ENCODE measurements at regions not wholly inside any gene's neighbourhood (a gene's known extent, or its start where the extent isn't known, plus 50 kb on each side); places are given as distances from the start of the nearest gene placed in this dataset.

DNA sequence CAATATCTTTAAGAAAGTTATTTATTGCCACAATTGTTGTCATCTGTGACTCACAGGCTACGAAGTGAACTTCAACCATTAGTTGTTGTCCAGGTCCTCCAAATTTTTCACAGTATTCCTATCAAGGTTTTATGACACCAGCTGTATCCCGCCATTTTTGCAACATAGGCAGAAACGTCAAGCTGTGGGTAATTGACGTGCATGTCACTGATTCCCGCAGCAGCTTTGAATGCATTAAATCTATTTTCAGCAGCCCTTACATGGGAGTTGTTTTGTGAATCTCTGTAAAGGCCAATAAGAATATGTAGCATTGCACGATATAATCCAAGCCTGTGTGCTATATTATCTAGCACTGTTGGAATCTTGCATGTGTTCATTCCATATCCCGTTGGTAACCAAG is 109.1 kb upstream of the TOPAZ1 start:
- no peaks in the 10 kb centered on the region for H3K27me3 ChIP-seq (ENCODE audit: control insufficient read depth in 3 of 3, insufficient read depth in 3 of 3, low read depth in 1 of 3, low read length in 3 of 3)
- H2AK5ac ChIP-seq (ENCODE audit: low read depth, low read length) = no peak overlapping the region
- no peaks in the 10 kb centered on the region for H3K36me3 ChIP-seq (replicated peaks in 1 of 2; ENCODE audit: control insufficient read depth in 2 of 2, insufficient read depth in 2 of 2, low read length in 2 of 2)
- H3K4me2 ChIP-seq (ENCODE audit: insufficient read depth, low read length, poor library complexity, severe bottlenecking) = no peak overlapping the region
- no peak overlapping the region for H3K14ac ChIP-seq (ENCODE audit: low read length)
- no peak overlapping the region for H2BK15ac ChIP-seq (ENCODE audit: low read length)
- no peak for DNase-seq (ENCODE audit: low spot score)
- H4K8ac ChIP-seq (ENCODE audit: low read depth, low read length) = no peak overlapping the region
- no peak overlapping the region for H4K91ac ChIP-seq (ENCODE audit: low read depth, low read length, poor library complexity)
- H2BK120ac ChIP-seq (ENCODE audit: low read depth, low read length) = no peak overlapping the region
- H2BK5ac ChIP-seq (ENCODE audit: low read length) = no peak overlapping the region
- H3K9ac ChIP-seq (ENCODE audit: low read depth, low read length, poor library complexity) = no peak overlapping the region
- H3K4ac ChIP-seq (ENCODE audit: low read length) = no peak overlapping the region
- no peaks in the 10 kb centered on the region for H3K79me1 ChIP-seq (ENCODE audit: low read depth, low read length)
- no peak overlapping the region for H3K4me3 ChIP-seq (ENCODE audit: low read length in 2 of 2)
- H3K18ac ChIP-seq (ENCODE audit: low read length) = no peak overlapping the region
- peaks cover 0 to 5% of the 10 kb centered on the region in 2 donors for H3K4me1 ChIP-seq (ENCODE audit: control insufficient read depth in 2 of 2, insufficient read depth in 1 of 2, low read depth in 1 of 2, low read length in 2 of 2)
- H3K27ac ChIP-seq (replicated peaks; ENCODE audit: low read length) = no peak overlapping the region
- no peak overlapping the region for H2AFZ ChIP-seq (ENCODE audit: low read length)
- H3K23ac ChIP-seq (ENCODE audit: low read depth, low read length, poor library complexity) = no peak overlapping the region
- no CpG with 5 or more reads among the region's 7 CpGs for WGBS, 2 donors (ENCODE audit: extremely low coverage in 2 of 2, insufficient read length in 2 of 2, insufficient replicate concordance in 1 of 2)
- H2BK12ac ChIP-seq (ENCODE audit: low read length) = no peak overlapping the region
- H3K9me3 ChIP-seq (replicated peaks in 1 of 2; ENCODE audit: control insufficient read depth in 2 of 2, insufficient read depth in 1 of 2, low read depth in 1 of 2, low read length in 2 of 2) = peaks cover 0 to 2% of the 10 kb centered on the region in 2 donors

DNA sequence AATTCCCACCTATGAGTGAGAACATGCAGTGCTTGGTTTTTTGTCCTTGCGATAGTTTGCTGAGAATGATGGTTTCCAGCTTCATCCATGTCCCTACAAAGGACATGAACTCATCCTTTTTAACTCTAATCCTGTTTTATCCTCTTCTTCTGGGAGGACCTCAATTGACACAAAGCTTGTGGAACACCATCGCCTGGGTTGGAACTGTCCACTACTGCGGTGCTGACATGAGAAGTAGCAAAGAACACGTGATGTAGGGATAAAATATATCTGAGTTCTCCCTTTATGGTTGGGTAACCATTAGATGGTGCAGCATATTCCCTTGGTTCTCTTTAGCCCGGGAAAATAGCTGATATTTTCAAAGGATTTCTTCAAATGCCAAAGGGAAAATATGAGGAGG is 105.3 kb upstream of the TOPAZ1 start:
- Histone ChIP-seq H4K8ac (ENCODE audit: low read depth, low read length) (no peak overlapping the region), H3K23ac (ENCODE audit: low read depth, low read length, poor library complexity) (no peak overlapping the region), H2BK5ac (ENCODE audit: low read length) (no peak overlapping the region), H2AFZ (ENCODE audit: low read length) (no peak overlapping the region), H3K14ac (ENCODE audit: low read length) (no peak overlapping the region), H2BK15ac (ENCODE audit: low read length) (no peak overlapping the region), H3K4me3 (ENCODE audit: low read length in 2 of 2) (no peak overlapping the region), H3K27me3 (ENCODE audit: control insufficient read depth in 3 of 3, insufficient read depth in 3 of 3, low read depth in 1 of 3, low read length in 3 of 3) (no peaks in the 10 kb centered on the region), H3K9me3 (replicated peaks in 1 of 2; ENCODE audit: control insufficient read depth in 2 of 2, insufficient read depth in 1 of 2, low read depth in 1 of 2, low read length in 2 of 2) (peaks cover 0 to 2% of the 10 kb centered on the region in 2 donors), H3K4ac (ENCODE audit: low read length) (no peak overlapping the region), H2AK5ac (ENCODE audit: low read depth, low read length) (no peak overlapping the region), H3K79me1 (ENCODE audit: low read depth, low read length) (no peaks in the 10 kb centered on the region), H3K9ac (ENCODE audit: low read depth, low read length, poor library complexity) (no peak overlapping the region), H3K4me1 (ENCODE audit: control insufficient read depth in 2 of 2, insufficient read depth in 1 of 2, low read depth in 1 of 2, low read length in 2 of 2) (no peaks in the 10 kb centered on the region), H3K36me3 (replicated peaks in 1 of 2; ENCODE audit: control insufficient read depth in 2 of 2, insufficient read depth in 2 of 2, low read length in 2 of 2) (no peaks in the 10 kb centered on the region), H2BK120ac (ENCODE audit: low read depth, low read length) (no peak overlapping the region), H3K27ac (replicated peaks; ENCODE audit: low read length) (no peak overlapping the region), H4K91ac (ENCODE audit: low read depth, low read length, poor library complexity) (no peak overlapping the region), H3K18ac (ENCODE audit: low read length) (no peak overlapping the region), H3K4me2 (ENCODE audit: insufficient read depth, low read length, poor library complexity, severe bottlenecking) (no peak overlapping the region), H2BK12ac (ENCODE audit: low read length) (no peak overlapping the region)
- no CpG with 5 or more reads among the region's 5 CpGs for WGBS, 2 donors (ENCODE audit: extremely low coverage in 2 of 2, insufficient read length in 2 of 2, insufficient replicate concordance in 1 of 2)
- peak; percentile 20 for DNase-seq (ENCODE audit: low spot score)

DNA sequence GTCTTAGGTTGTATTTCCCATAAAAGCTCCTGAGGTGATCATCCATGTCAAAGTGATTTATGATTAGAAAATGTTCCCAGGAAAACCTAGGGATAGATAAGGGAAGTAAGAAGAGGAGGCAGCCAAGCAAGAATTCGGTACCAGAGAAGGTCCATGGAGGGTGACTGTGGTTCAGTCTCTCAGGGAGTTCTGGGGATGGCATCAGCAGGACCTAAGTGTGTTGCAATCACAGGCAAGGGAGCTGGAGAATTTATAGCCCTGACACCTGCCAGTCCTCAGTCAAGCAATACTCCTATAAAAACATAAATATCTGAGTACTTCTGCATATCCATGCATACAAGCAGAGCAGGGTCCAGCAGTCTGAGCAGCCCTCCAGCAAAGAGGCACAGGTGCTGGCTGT is 95.6 kb upstream of the TOPAZ1 start:
- no peaks in the 10 kb centered on the region for H3K9me3 ChIP-seq (replicated peaks in 1 of 2; ENCODE audit: control insufficient read depth in 2 of 2, insufficient read depth in 1 of 2, low read depth in 1 of 2, low read length in 2 of 2)
- no CpG with 5 or more reads among the region's 1 CpG for WGBS, 2 donors (ENCODE audit: extremely low coverage in 2 of 2, insufficient read length in 2 of 2, insufficient replicate concordance in 1 of 2)
- no peak overlapping the region for H3K14ac ChIP-seq (ENCODE audit: low read length)
- H3K4me1 ChIP-seq (ENCODE audit: control insufficient read depth in 2 of 2, insufficient read depth in 1 of 2, low read depth in 1 of 2, low read length in 2 of 2) = no peaks in the 10 kb centered on the region
- H4K91ac ChIP-seq (ENCODE audit: low read depth, low read length, poor library complexity) = no peak overlapping the region
- no peak overlapping the region for H3K9ac ChIP-seq (ENCODE audit: low read depth, low read length, poor library complexity)
- H2BK15ac ChIP-seq (ENCODE audit: low read length) = no peak overlapping the region
- no peak overlapping the region for H2BK5ac ChIP-seq (ENCODE audit: low read length)
- H2AK5ac ChIP-seq (ENCODE audit: low read depth, low read length) = no peak overlapping the region
- no peaks in the 10 kb centered on the region for H3K36me3 ChIP-seq (replicated peaks in 1 of 2; ENCODE audit: control insufficient read depth in 2 of 2, insufficient read depth in 2 of 2, low read length in 2 of 2)
- DNase-seq (ENCODE audit: low spot score) = no peak
- no peaks in the 10 kb centered on the region for H3K27me3 ChIP-seq (ENCODE audit: control insufficient read depth in 3 of 3, insufficient read depth in 3 of 3, low read depth in 1 of 3, low read length in 3 of 3)
- no peak overlapping the region for H3K4me2 ChIP-seq (ENCODE audit: insufficient read depth, low read length, poor library complexity, severe bottlenecking)
- H3K23ac ChIP-seq (ENCODE audit: low read depth, low read length, poor library complexity) = no peak overlapping the region
- no peak overlapping the region for H3K4me3 ChIP-seq (ENCODE audit: low read length in 2 of 2)
- no peak overlapping the region for H3K27ac ChIP-seq (replicated peaks; ENCODE audit: low read length)
- H2BK120ac ChIP-seq (ENCODE audit: low read depth, low read length) = no peak overlapping the region
- no peak overlapping the region for H3K18ac ChIP-seq (ENCODE audit: low read length)
- H2AFZ ChIP-seq (ENCODE audit: low read length) = no peak overlapping the region
- H2BK12ac ChIP-seq (ENCODE audit: low read length) = no peak overlapping the region
- H3K4ac ChIP-seq (ENCODE audit: low read length) = no peak overlapping the region
- no peak overlapping the region for H4K8ac ChIP-seq (ENCODE audit: low read depth, low read length)
- H3K79me1 ChIP-seq (ENCODE audit: low read depth, low read length) = no peaks in the 10 kb centered on the region

DNA sequence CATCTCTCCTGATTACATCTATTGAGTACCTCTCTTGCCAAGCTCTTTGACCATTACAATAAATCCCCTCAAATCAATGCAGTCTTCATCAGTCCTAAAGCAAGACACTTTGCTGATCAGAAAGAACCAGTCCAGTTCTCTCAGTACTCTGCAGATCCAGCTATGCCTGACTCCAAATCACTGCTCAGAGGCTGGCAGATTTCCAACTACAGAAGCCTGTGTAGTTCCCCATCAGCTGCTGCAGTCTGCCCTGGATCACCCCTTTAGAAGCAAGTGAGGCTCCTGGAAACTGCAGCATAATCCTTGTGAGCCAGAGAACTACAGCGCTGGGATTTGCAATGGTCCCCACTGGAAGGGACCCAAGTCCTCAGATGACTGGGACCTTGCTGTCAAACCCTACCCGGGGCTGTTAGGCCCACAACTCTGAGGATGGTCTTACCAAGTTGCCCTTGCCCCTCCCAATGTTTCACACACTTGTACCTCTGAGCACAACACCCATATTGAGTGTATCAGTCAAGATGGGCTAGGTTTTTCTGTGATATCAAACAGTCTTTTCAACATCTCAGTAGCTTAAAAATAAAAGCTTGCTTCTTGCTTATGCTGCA is 81.9 kb upstream of the TOPAZ1 start:
- no peak overlapping the region for H2BK5ac ChIP-seq (ENCODE audit: low read length)
- H3K9me3 ChIP-seq (replicated peaks in 1 of 2; ENCODE audit: control insufficient read depth in 2 of 2, insufficient read depth in 1 of 2, low read depth in 1 of 2, low read length in 2 of 2) = no peaks in the 10 kb centered on the region
- no peak overlapping the region for H2BK15ac ChIP-seq (ENCODE audit: low read length)
- no peaks in the 10 kb centered on the region for H3K4me1 ChIP-seq (ENCODE audit: control insufficient read depth in 2 of 2, insufficient read depth in 1 of 2, low read depth in 1 of 2, low read length in 2 of 2)
- H2AFZ ChIP-seq (ENCODE audit: low read length) = no peak overlapping the region
- no peak overlapping the region for H2BK120ac ChIP-seq (ENCODE audit: low read depth, low read length)
- H2BK12ac ChIP-seq (ENCODE audit: low read length) = no peak overlapping the region
- no peak overlapping the region for H2AK5ac ChIP-seq (ENCODE audit: low read depth, low read length)
- H3K14ac ChIP-seq (ENCODE audit: low read length) = no peak overlapping the region
- H4K8ac ChIP-seq (ENCODE audit: low read depth, low read length) = no peak overlapping the region
- no peak for DNase-seq (ENCODE audit: low spot score)
- H3K27me3 ChIP-seq (ENCODE audit: control insufficient read depth in 3 of 3, insufficient read depth in 3 of 3, low read depth in 1 of 3, low read length in 3 of 3) = no peaks in the 10 kb centered on the region
- no peak overlapping the region for H3K4me2 ChIP-seq (ENCODE audit: insufficient read depth, low read length, poor library complexity, severe bottlenecking)
- H4K91ac ChIP-seq (ENCODE audit: low read depth, low read length, poor library complexity) = no peak overlapping the region
- no peak overlapping the region for H3K4me3 ChIP-seq (ENCODE audit: low read length in 2 of 2)
- H3K18ac ChIP-seq (ENCODE audit: low read length) = no peak overlapping the region
- WGBS, 2 donors (ENCODE audit: extremely low coverage in 2 of 2, insufficient read length in 2 of 2, insufficient replicate concordance in 1 of 2) = no CpG with 5 or more reads among the region's 2 CpGs
- no peaks in the 10 kb centered on the region for H3K36me3 ChIP-seq (replicated peaks in 1 of 2; ENCODE audit: control insufficient read depth in 2 of 2, insufficient read depth in 2 of 2, low read length in 2 of 2)
- H3K9ac ChIP-seq (ENCODE audit: low read depth, low read length, poor library complexity) = no peak overlapping the region
- H3K4ac ChIP-seq (ENCODE audit: low read length) = no peak overlapping the region
- no peak overlapping the region for H3K23ac ChIP-seq (ENCODE audit: low read depth, low read length, poor library complexity)
- H3K79me1 ChIP-seq (ENCODE audit: low read depth, low read length) = no peaks in the 10 kb centered on the region
- H3K27ac ChIP-seq (replicated peaks; ENCODE audit: low read length) = no peak overlapping the region

All from neuronal stem cell (in vitro differentiated cells).